Neutrophil (primary cell): ENCODE measurements at regions not wholly inside any gene's neighbourhood (a gene's known extent, or its start where the extent isn't known, plus 50 kb on each side); places are given as distances from the start of the nearest gene placed in this dataset.

Experiments
- H3K27ac ChIP-seq: fragments of 200-600 bp; sonication (generic); 2 replicates; pipeline ENCODE4 v1.5.1; 2016; ENCODE audit warnings: mild to moderate bottlenecking, moderate library complexity
- H3K27me3 ChIP-seq: fragments of 200-600 bp; sonication (generic); 2 replicates; pipeline ENCODE4 v1.6.0; 2016; ENCODE audit warnings: mild to moderate bottlenecking
- H3K36me3 ChIP-seq: fragments of 200-600 bp; sonication (generic); 2 replicates; pipeline ENCODE4 v1.5.1; 2017
- H3K4me1 ChIP-seq, 2 experiments: fragments of 200-600 bp in 1 of 2; sonication (generic) in 1 of 2; 1 replicate in 1 of 2; 2 replicates in 1 of 2; pipeline versions ENCODE4 v1.5.1 to v1.6.1; 2013 to 2016; ENCODE audit warnings: low read depth in 1 of 2, low read length in 1 of 2, mild to moderate bottlenecking in 1 of 2, moderate library complexity in 1 of 2; ENCODE audit not compliant: control insufficient read depth in 1 of 2, insufficient read depth in 1 of 2
- H3K4me3 ChIP-seq, 2 experiments: fragments of 200-600 bp in 1 of 2; sonication (generic) in 1 of 2; 1 replicate in 1 of 2; 2 replicates in 1 of 2; pipeline ENCODE4 v1.5.1; 2013 to 2016; ENCODE audit warnings: low read depth in 1 of 2, low read length in 1 of 2, mild to moderate bottlenecking in 1 of 2, moderate library complexity in 1 of 2
- H3K9me3 ChIP-seq: fragments of 200-600 bp; sonication (generic); 2 replicates; pipeline ENCODE4 v1.5.1; 2016
- TF ChIP-seq, protein P1 (sequence below): fragments of 200-600 bp; sonication (generic); IDR thresholded peaks from 2 replicates; pipeline ENCODE4 v1.5.1; 2016; ENCODE audit warnings: antibody characterized with exemption

DNA sequence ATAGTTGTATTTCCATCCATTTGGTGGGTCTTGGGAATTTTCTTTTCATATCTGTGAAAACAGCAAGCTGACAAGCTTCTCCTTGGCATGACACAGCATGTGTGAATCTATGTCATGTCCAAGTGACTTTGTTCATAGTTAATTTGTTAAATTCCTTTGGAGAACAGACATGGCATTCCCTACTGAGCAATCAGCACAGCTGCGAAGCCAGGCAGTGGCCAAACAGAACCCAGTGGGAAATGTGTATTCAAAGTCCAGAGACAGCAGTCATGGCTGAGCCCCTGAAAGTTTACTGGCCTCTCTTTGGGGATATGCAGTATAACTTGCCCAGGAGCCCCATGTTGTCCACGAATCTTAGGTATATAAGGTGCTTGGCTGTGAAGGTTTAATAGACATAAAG lies 474.7 kb downstream of the NKX6-1 start:
- TF ChIP-seq, protein P1, sequence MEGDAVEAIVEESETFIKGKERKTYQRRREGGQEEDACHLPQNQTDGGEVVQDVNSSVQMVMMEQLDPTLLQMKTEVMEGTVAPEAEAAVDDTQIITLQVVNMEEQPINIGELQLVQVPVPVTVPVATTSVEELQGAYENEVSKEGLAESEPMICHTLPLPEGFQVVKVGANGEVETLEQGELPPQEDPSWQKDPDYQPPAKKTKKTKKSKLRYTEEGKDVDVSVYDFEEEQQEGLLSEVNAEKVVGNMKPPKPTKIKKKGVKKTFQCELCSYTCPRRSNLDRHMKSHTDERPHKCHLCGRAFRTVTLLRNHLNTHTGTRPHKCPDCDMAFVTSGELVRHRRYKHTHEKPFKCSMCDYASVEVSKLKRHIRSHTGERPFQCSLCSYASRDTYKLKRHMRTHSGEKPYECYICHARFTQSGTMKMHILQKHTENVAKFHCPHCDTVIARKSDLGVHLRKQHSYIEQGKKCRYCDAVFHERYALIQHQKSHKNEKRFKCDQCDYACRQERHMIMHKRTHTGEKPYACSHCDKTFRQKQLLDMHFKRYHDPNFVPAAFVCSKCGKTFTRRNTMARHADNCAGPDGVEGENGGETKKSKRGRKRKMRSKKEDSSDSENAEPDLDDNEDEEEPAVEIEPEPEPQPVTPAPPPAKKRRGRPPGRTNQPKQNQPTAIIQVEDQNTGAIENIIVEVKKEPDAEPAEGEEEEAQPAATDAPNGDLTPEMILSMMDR, result no peak
- H3K27me3 ChIP-seq, result no peaks in the 10 kb centered on the region
- H3K36me3 ChIP-seq, result no peaks in the 10 kb centered on the region
- H3K9me3 ChIP-seq, result no peaks in the 10 kb centered on the region
- H3K4me3 ChIP-seq, result no peak overlapping the region
- no peak overlapping the region for H3K27ac ChIP-seq
- no peaks in the 10 kb centered on the region for H3K4me1 ChIP-seq

DNA sequence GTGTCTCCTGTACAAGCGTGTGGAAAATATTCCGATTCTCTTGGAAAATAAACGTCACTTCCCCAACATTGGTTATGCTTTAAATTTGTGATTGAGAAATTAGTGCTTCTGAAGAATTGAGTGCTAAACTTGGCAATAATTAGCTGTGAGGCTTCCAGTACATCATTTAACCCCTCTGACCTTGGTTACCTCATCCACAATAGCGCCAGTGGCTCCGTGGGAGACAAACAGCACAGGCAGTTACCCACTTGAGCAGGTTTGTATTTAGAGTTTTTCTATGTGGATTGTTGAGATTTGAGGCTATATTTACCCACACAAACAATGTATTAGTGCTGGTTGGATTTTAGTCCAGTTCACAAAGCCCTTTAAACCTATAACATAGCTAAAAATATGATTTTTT lies 476.5 kb downstream of the NKX6-1 start:
- H3K27me3 ChIP-seq, result no peaks in the 10 kb centered on the region
- TF ChIP-seq, protein P1, result no peak
- H3K4me3 ChIP-seq, result no peak overlapping the region
- no peaks in the 10 kb centered on the region for H3K9me3 ChIP-seq
- H3K4me1 ChIP-seq, result no peaks in the 10 kb centered on the region
- no peaks in the 10 kb centered on the region for H3K36me3 ChIP-seq
- H3K27ac ChIP-seq, result no peak overlapping the region

DNA sequence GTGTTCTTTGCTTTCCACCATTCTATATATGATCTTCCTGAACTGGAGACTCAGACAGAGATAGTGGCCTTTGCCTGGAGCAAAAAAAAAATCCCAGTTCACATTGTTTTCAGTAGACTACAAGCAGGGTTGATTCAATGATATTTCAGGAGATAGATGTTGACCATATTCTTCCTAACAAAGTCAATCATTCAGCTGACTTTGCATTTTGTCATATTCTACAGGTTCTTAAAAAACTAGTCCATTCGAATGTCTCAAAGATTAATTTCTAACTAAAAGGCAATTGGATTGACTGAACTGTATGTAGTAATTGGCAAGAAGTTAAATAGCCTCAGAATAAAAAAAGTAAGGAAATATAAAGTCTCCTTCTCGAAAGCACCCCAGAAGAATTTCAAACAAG lies 479.5 kb downstream of the NKX6-1 start:
- Histone ChIP-seq H3K27ac (no peak overlapping the region), H3K4me3 (no peak overlapping the region), H3K4me1 (no peaks in the 10 kb centered on the region), H3K27me3 (no peaks in the 10 kb centered on the region), H3K36me3 (no peaks in the 10 kb centered on the region), H3K9me3 (no peaks in the 10 kb centered on the region)
- TF ChIP-seq, protein P1, result no peak

DNA sequence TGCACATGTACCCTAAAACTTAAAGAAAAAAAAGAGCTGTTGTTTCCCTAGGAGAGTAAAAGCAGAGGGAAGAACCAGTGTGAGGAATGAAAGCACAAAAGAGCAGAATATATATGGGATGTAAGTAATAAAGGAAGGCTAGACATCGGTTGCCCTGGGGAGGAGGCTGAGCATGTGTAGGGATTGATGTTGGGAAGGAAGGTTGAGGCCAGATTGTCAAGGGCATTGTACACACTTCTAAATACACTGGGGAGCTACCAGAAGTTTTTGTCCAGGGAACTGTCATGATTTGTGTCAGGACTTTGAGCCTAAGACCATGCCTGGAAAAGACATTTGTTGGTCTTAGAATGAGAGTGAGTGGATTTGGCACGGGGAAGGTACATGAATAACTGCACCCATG lies 467.1 kb downstream of the GPAT3 start:
- H3K36me3 ChIP-seq, result no peaks in the 10 kb centered on the region
- no peak overlapping the region for H3K27ac ChIP-seq
- H3K4me1 ChIP-seq, result no peaks in the 10 kb centered on the region
- no peaks in the 10 kb centered on the region for H3K27me3 ChIP-seq
- no peaks in the 10 kb centered on the region for H3K9me3 ChIP-seq
- H3K4me3 ChIP-seq, result no peak overlapping the region
- TF ChIP-seq, protein P1, result no peak

DNA sequence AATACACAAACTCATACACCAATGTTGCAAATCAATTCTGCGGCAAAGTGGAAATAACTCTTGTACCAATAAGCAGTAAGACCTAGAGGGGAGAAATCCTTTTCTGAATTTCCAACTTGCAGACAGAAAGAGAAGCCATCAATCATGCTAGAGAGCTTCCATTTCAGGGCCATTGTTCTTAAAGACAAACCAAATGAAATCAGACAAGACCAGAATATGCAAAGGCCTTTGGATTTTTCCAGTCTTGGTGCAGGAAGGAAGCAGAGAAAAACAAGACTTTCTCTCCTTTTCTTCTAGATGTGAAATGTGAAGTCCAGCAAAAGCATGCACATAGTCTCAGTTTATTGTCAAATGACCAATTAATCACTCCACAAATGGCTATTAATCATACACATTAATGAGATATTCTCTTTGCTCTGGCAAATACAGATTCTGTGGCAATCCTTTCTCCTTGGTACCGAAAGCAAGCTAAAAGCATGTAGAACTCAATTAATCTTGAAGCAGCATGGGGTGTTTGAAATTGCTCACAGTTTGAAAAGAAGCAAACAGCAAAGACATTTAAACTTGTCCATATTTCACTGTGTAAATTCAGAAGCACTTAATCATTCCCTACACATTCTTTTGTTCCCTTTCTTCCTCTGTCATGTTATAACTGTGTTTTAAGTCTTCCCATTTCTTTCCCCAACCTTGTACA lies 466.1 kb downstream of the GPAT3 start:
- H3K27ac ChIP-seq, result no peak overlapping the region
- H3K36me3 ChIP-seq, result no peaks in the 10 kb centered on the region
- no peaks in the 10 kb centered on the region for H3K9me3 ChIP-seq
- no peaks in the 10 kb centered on the region for H3K4me1 ChIP-seq
- no peaks in the 10 kb centered on the region for H3K27me3 ChIP-seq
- H3K4me3 ChIP-seq, result no peak overlapping the region
- TF ChIP-seq, protein P1, result no peak
